ENCODE measurements at regions not wholly inside any gene's neighbourhood (a gene's known extent, or its start where the extent isn't known, plus 50 kb on each side); places are given as distances from the start of the nearest gene placed in this dataset.

DNA sequence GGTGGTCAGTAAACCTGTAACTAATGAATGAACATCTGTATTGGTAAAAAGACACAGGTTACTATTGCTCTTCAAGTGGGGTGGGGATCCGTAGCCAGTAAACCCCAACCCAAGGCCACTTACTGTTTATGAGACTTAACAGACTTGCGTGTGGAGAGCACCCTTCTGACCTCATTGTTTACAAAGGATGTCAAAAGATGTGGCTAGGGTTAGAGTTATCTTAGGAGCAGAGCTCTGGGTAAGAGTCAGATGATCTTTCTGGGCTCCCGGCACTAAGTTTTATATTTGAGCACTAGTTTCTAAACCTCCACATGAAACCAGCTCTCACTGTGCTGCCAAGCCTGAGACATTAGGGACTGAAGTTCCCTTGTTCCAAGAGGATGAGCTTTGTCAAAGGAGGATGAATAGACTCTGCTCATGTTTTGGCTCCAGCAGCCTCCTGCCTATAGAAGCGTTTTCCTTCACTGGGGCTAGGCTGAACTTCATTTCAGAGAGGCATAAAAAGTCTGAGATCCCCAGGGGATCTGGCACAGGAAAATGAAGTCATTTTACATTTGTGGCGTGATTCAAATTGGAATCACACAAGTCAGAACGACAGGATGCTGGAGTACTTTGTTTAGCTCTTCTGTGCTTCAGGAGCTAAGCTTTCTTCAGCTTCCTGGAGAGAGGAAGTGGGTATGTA is 403.1 kb upstream of the TRIB2 start:
- TF ChIP-seq, protein P1, sequence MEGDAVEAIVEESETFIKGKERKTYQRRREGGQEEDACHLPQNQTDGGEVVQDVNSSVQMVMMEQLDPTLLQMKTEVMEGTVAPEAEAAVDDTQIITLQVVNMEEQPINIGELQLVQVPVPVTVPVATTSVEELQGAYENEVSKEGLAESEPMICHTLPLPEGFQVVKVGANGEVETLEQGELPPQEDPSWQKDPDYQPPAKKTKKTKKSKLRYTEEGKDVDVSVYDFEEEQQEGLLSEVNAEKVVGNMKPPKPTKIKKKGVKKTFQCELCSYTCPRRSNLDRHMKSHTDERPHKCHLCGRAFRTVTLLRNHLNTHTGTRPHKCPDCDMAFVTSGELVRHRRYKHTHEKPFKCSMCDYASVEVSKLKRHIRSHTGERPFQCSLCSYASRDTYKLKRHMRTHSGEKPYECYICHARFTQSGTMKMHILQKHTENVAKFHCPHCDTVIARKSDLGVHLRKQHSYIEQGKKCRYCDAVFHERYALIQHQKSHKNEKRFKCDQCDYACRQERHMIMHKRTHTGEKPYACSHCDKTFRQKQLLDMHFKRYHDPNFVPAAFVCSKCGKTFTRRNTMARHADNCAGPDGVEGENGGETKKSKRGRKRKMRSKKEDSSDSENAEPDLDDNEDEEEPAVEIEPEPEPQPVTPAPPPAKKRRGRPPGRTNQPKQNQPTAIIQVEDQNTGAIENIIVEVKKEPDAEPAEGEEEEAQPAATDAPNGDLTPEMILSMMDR (IDR thresholded peaks at IDR 0.05; ENCODE audit: low read depth, low read length): no peak
- no peak for TF ChIP-seq EZH2phosphoT487 (IDR thresholded peaks at IDR 0.05; ENCODE audit: low read depth)
